Prostate gland (tissue), 2 donors: ENCODE measurements at regions not wholly inside any gene's neighbourhood (a gene's known extent, or its start where the extent isn't known, plus 50 kb on each side); places are given as distances from the start of the nearest gene placed in this dataset.

Source experiments
- POLR2A ChIP-seq: fragments of 450-650 bp; IDR thresholded peaks from one replicate; pipeline ENCODE4 v1.6.1; 2016; ENCODE audit warnings: antibody characterized with exemption, mild to moderate bottlenecking
- POLR2AphosphoS5 ChIP-seq: sonication (generic); formaldehyde crosslinking; IDR thresholded peaks from one replicate; pipeline ENCODE4 v1.6.1; 2017; ENCODE audit warnings: antibody characterized with exemption
- TF ChIP-seq, protein P1 (sequence below), 4 experiments: fragments of 200-600 bp in 2 of 4; fragments of 450-650 bp in 2 of 4; sonication (generic) in 2 of 4; IDR thresholded peaks; 1 replicate in 3 of 4; 2 replicates in 1 of 4; pipeline ENCODE4 v1.5.1; 2016 to 2019; ENCODE audit warnings: antibody characterized with exemption in 4 of 4, mild to moderate bottlenecking in 2 of 4, moderate library complexity in 2 of 4

DNA sequence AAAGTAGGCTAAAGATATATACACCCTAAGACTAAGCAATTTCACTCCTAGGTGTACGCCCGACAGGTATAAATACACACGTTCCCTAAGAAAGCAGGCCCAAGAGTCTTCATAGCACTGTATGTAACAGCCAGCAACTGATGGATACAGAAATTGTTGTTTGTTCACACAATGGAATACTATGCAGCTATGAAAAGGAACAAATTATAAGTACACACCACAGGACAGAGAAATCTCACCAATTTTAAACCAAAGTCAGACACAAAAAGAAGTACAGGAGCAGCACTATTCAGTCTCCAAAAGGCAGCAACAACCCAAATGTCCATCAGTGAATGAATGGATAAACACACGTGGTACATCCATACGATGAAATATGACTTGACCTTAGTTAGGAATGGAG is 106.1 kb downstream of the LITAF start:
- TF ChIP-seq, protein P1, sequence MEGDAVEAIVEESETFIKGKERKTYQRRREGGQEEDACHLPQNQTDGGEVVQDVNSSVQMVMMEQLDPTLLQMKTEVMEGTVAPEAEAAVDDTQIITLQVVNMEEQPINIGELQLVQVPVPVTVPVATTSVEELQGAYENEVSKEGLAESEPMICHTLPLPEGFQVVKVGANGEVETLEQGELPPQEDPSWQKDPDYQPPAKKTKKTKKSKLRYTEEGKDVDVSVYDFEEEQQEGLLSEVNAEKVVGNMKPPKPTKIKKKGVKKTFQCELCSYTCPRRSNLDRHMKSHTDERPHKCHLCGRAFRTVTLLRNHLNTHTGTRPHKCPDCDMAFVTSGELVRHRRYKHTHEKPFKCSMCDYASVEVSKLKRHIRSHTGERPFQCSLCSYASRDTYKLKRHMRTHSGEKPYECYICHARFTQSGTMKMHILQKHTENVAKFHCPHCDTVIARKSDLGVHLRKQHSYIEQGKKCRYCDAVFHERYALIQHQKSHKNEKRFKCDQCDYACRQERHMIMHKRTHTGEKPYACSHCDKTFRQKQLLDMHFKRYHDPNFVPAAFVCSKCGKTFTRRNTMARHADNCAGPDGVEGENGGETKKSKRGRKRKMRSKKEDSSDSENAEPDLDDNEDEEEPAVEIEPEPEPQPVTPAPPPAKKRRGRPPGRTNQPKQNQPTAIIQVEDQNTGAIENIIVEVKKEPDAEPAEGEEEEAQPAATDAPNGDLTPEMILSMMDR (IDR thresholded peaks at IDR 0.05): no peak
- no peak for TF ChIP-seq POLR2A
- no peak for TF ChIP-seq POLR2AphosphoS5
